ENCODE measurements at regions not wholly inside any gene's neighbourhood (a gene's known extent, or its start where the extent isn't known, plus 50 kb on each side); places are given as distances from the start of the nearest gene placed in this dataset.
"Not testable (repeated sequence)": the region's sequence is repeated elsewhere in the genome, so short reads cannot be mapped to it uniquely, and the experiment has no call there.

GRCh38 chr20:5474646-5475550 is 135.9 kb downstream of the GPCPD1 start:
- Histone ChIP-seq H3K4me3 (no peak overlapping the region), H3K4me1 (no peaks in the 10 kb centered on the region), H3K36me3 (no peaks in the 10 kb centered on the region), H3K9me3 (replicated peaks) (no peaks in the 10 kb centered on the region), H3K27me3 (ENCODE audit: low read depth) (no peaks in the 10 kb centered on the region), H3K27ac (replicated peaks) (no peak overlapping the region)
- intact Hi-C loops (cut with micrococcal nuclease), result no loop called here
- TF ChIP-seq CTCF (IDR thresholded peaks at IDR 0.05; ENCODE audit: borderline replicate concordance), result no peak
- DNase-seq, result no peak

- H3K9me3 ChIP-seq (replicated peaks); H3K4me1 ChIP-seq; H3K27me3 ChIP-seq (ENCODE audit: low read depth); H3K27ac ChIP-seq (replicated peaks); DNase-seq; intact Hi-C loops (cut with micrococcal nuclease); H3K36me3 ChIP-seq: not testable (repeated sequence)
- peak overlapping the region; percentile 44 for H3K4me3 ChIP-seq
Measured at GRCh38 chr20:5471866-5472265, 138.9 kb downstream of the GPCPD1 start.

GRCh38 chr20:5471368-5471767 is 139.4 kb downstream of the GPCPD1 start:
- peak overlapping the region; percentile 44 for H3K4me3 ChIP-seq
- H3K9me3 ChIP-seq (replicated peaks), result no peaks in the 10 kb centered on the region
- DNase-seq, result no peak
- no peak overlapping the region for H3K27ac ChIP-seq (replicated peaks)
- no peaks in the 10 kb centered on the region for H3K36me3 ChIP-seq
- no peak for TF ChIP-seq CTCF (IDR thresholded peaks at IDR 0.05; ENCODE audit: borderline replicate concordance)
- no peaks in the 10 kb centered on the region for H3K4me1 ChIP-seq
- intact Hi-C loops (cut with micrococcal nuclease), result no loop called here
- peaks cover 4% of the 10 kb centered on the region for H3K27me3 ChIP-seq (ENCODE audit: low read depth)

- Histone ChIP-seq H3K27ac (replicated peaks) (no peak overlapping the region), H3K4me3 (no peak overlapping the region), H3K4me1 (no peaks in the 10 kb centered on the region), H3K36me3 (no peaks in the 10 kb centered on the region), H3K9me3 (replicated peaks) (no peaks in the 10 kb centered on the region), H3K27me3 (ENCODE audit: low read depth) (peaks cover 4% of the 10 kb centered on the region)
- TF ChIP-seq CTCF (IDR thresholded peaks at IDR 0.05; ENCODE audit: borderline replicate concordance), result no peak
- no peak for DNase-seq
- intact Hi-C loops (cut with micrococcal nuclease), result no loop called here
Measured at GRCh38 chr20:5470943-5471342, 139.9 kb downstream of the GPCPD1 start.

GRCh38 chr20:5470458-5470857 is 140.3 kb downstream of the GPCPD1 start:
- Histone ChIP-seq H3K4me3 (no peak overlapping the region), H3K9me3 (replicated peaks) (no peaks in the 10 kb centered on the region), H3K27ac (replicated peaks) (no peak overlapping the region), H3K4me1 (no peaks in the 10 kb centered on the region), H3K36me3 (no peaks in the 10 kb centered on the region), H3K27me3 (ENCODE audit: low read depth) (peaks cover 9% of the 10 kb centered on the region)
- intact Hi-C loops (cut with micrococcal nuclease), result no loop called here
- DNase-seq, result no peak
- no peak for TF ChIP-seq CTCF (IDR thresholded peaks at IDR 0.05; ENCODE audit: borderline replicate concordance)

GRCh38 chr20:5469111-5469510 is 141.7 kb downstream of the GPCPD1 start:
- intact Hi-C loops (cut with micrococcal nuclease), result no loop called here
- no peak for DNase-seq
- Histone ChIP-seq H3K4me1 (no peaks in the 10 kb centered on the region), H3K27me3 (ENCODE audit: low read depth) (peaks cover 12% of the 10 kb centered on the region), H3K36me3 (no peaks in the 10 kb centered on the region), H3K4me3 (no peak overlapping the region), H3K9me3 (replicated peaks) (no peaks in the 10 kb centered on the region), H3K27ac (replicated peaks) (no peak overlapping the region)
- TF ChIP-seq CTCF (IDR thresholded peaks at IDR 0.05; ENCODE audit: borderline replicate concordance), result no peak
